ENCODE measurements at regions not wholly inside any gene's neighbourhood (a gene's known extent, or its start where the extent isn't known, plus 50 kb on each side); places are given as distances from the start of the nearest gene placed in this dataset.

DNA sequence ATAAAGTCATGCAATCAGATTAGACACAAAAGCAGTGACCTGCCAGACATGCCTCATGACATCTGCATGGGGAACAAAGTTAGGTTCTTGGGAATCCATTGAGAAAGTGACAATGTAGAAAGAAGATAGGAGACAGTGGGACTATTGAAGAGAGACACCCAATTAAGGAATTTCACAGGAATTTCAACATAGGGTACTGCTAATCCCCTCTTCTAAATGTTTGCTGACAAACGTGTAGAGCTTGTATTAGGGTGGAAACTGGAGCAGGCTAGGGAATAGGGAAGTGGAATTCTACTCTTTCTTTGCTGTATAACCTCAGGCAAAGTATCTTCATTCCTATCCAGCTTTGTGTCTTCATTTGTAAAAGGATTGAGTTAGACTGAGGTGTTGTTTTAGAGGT is 409.4 kb upstream of the SASH1 start:
- TF ChIP-seq POLR2AphosphoS5 (IDR thresholded peaks at IDR 0.05) (no peak), POLR2A (IDR thresholded peaks at IDR 0.05) (no peak)

Data from breast epithelium (tissue), 3 donors.